Testis (tissue), 2 donors: ENCODE measurements at regions not wholly inside any gene's neighbourhood (a gene's known extent, or its start where the extent isn't known, plus 50 kb on each side); places are given as distances from the start of the nearest gene placed in this dataset.

Experiments used
- CTCF ChIP-seq, 3 experiments: fragments of 450-650 bp in 2 of 3; fragments of 200-600 bp in 1 of 3; sonication (generic) in 1 of 3; IDR thresholded peaks; one replicate each; pipeline ENCODE4 v1.5.1; 2016 to 2019; ENCODE audit warnings: antibody characterized with exemption in 3 of 3, mild to moderate bottlenecking in 2 of 3, moderate library complexity in 1 of 3
- POLR2A ChIP-seq: fragments of 450-650 bp; IDR thresholded peaks from one replicate; pipeline ENCODE4 v1.6.1; 2017; ENCODE audit warnings: antibody characterized with exemption, mild to moderate bottlenecking, moderate library complexity

- TF ChIP-seq CTCF (IDR thresholded peaks at IDR 0.05) (no peak), POLR2A (no peak)
Measured at GRCh38 chr5:3911773-3912172, 316.1 kb downstream of the IRX1 start.
